SU-DHL-6 (cell line): ENCODE measurements at regions not wholly inside any gene's neighbourhood (a gene's known extent, or its start where the extent isn't known, plus 50 kb on each side); places are given as distances from the start of the nearest gene placed in this dataset.
"Not testable (repeated sequence)": the region's sequence is repeated elsewhere in the genome, so short reads cannot be mapped to it uniquely, and the experiment has no call there.

ENCODE experiments used
- CTCF ChIP-seq: fragments of 200-600 bp; sonication (generic); IDR thresholded peaks from one replicate; pipeline ENCODE4 v1.5.1; 2017; ENCODE audit warnings: antibody characterized with exemption, mild to moderate bottlenecking, low read length, moderate library complexity; ENCODE audit not compliant: insufficient read depth, poor library complexity, severe bottlenecking
- EZH2phosphoT487 ChIP-seq: fragments of 200-600 bp; sonication (generic), shearing (Covaris generic); conservative IDR thresholded peaks from 2 replicates; pipeline ENCODE4 v1.6.1; 2018; ENCODE audit warnings: mild to moderate bottlenecking, antibody characterized with exemption, low read length, moderate library complexity, mixed read lengths

- TF ChIP-seq CTCF, EZH2phosphoT487: not testable (repeated sequence)
These were observed 169.4 kb upstream of the MKLN1 start for GRCh38 chr7:131158244-131158636.
